ENCODE measurements at regions not wholly inside any gene's neighbourhood (a gene's known extent, or its start where the extent isn't known, plus 50 kb on each side); places are given as distances from the start of the nearest gene placed in this dataset.

- TF ChIP-seq CTCF (IDR thresholded peaks at IDR 0.05) (no peak), POLR2A (IDR thresholded peaks at IDR 0.05) (no peak)
These were observed 650.4 kb upstream of the CELF2 start for GRCh38 chr10:10367264-10367663.
